H1 (cell line): ENCODE measurements at regions not wholly inside any gene's neighbourhood (a gene's known extent, or its start where the extent isn't known, plus 50 kb on each side); places are given as distances from the start of the nearest gene placed in this dataset.
A peak's percentile ranks its signal among the peaks of the same experiment; 100 is the strongest.

ENCODE experiments used
- CTCF ChIA-PET: fragments of 300-600 bp; sonication (Branson Sonifier 250); formaldehyde crosslinking; loops from one replicate; lab custom pipeline; 2021; ENCODE audit not compliant: partially characterized antibody; lab: Charles Lee
- POLR2A ChIA-PET: fragments of 300-600 bp; sonication (Branson Sonifier 250); formaldehyde crosslinking; loops from one replicate; lab custom pipeline; 2021; ENCODE audit warnings: inconsistent platforms; ENCODE audit not compliant: partially characterized antibody; lab: Charles Lee
- DNase-seq, 2 experiments: peaks; one replicate each; pipeline versions ENCODE4 v3.0.0 to v3.0.0-alpha.2; 2010 to 2022; ENCODE audit warnings: low spot score in 2 of 2, low read depth in 1 of 2, mixed read lengths in 1 of 2
- FAIRE-seq: peaks from 2 replicates; lab custom pipeline; 2011; peaks lifted over from hg19 to GRCh38; lab: Jason Lieb, UNC
- H2AFZ ChIP-seq: 2 replicates; pipeline ENCODE4 v1.8.1; 2012; ENCODE audit warnings: low read length, inconsistent platforms
- H2AK5ac ChIP-seq: 2 replicates; pipeline ENCODE4 v1.6.1; 2013; ENCODE audit warnings: low read depth, low read length
- H2BK120ac ChIP-seq: replicated peaks from 2 replicates; pipeline ENCODE3; 2013; ENCODE audit warnings: low read depth, low read length, inconsistent platforms
- H2BK12ac ChIP-seq: 2 replicates; pipeline ENCODE4 v1.6.1; 2013; ENCODE audit warnings: low read depth, low read length
- H2BK15ac ChIP-seq: 2 replicates; pipeline ENCODE4 v1.6.1; 2013; ENCODE audit warnings: low read length
- H2BK20ac ChIP-seq: 2 replicates; pipeline ENCODE4 v1.6.1; 2013; ENCODE audit warnings: low read length
- H2BK5ac ChIP-seq: 2 replicates; pipeline ENCODE4 v1.6.1; 2013; ENCODE audit warnings: low read depth, low read length
- H3K14ac ChIP-seq: 2 replicates; pipeline ENCODE4 v1.6.1; 2013; ENCODE audit warnings: inconsistent platforms; ENCODE audit not compliant: insufficient read length
- H3K18ac ChIP-seq: 2 replicates; pipeline ENCODE4 v1.6.1; 2013; ENCODE audit warnings: low read length; ENCODE audit errors: extremely low read depth
- H3K23ac ChIP-seq: 2 replicates; pipeline ENCODE4 v1.6.1; 2013; ENCODE audit warnings: inconsistent platforms; ENCODE audit not compliant: insufficient read length
- H3K23me2 ChIP-seq: 2 replicates; pipeline ENCODE4 v1.6.1; 2013; ENCODE audit warnings: low read depth, low read length
- H3K27ac ChIP-seq: 2 replicates; pipeline ENCODE4 v1.6.1; 2011; ENCODE audit warnings: low read depth, low read length, inconsistent platforms
- H3K27me3 ChIP-seq, 4 experiments: replicated peaks in 1 of 4; 1 replicate in 1 of 4; 2 replicates in 3 of 4; pipeline versions ENCODE4 v1.6.1 to v1.8.1; 2011 to 2013; ENCODE audit warnings: low read length in 3 of 4, mild to moderate bottlenecking in 3 of 4, inconsistent platforms in 2 of 4, mixed read lengths in 2 of 4, moderate library complexity in 1 of 4; ENCODE audit not compliant: control insufficient read depth in 3 of 4, insufficient read depth in 3 of 4; ENCODE audit errors: extremely low read depth in 1 of 4
- H3K36me3 ChIP-seq, 4 experiments: 2 replicates each; pipeline versions ENCODE4 v1.6.1 to v1.8.1; 2011 to 2013; ENCODE audit warnings: mild to moderate bottlenecking in 4 of 4, low read length in 3 of 4, moderate library complexity in 2 of 4, control low read depth in 1 of 4, inconsistent platforms in 1 of 4; ENCODE audit not compliant: insufficient read depth in 4 of 4, control insufficient read depth in 2 of 4
- H3K4ac ChIP-seq: replicated peaks from 2 replicates; pipeline ENCODE3; 2013; ENCODE audit warnings: low read length, low read depth, mixed read lengths, inconsistent platforms; ENCODE audit not compliant: insufficient read length
- H3K4me1 ChIP-seq, 4 experiments: replicated peaks in 1 of 4; 1 replicate in 1 of 4; 2 replicates in 3 of 4; pipeline versions ENCODE4 v1.6.1 to v1.8.1; 2011 to 2013; ENCODE audit warnings: low read length in 3 of 4, inconsistent platforms in 2 of 4, mixed read lengths in 1 of 4; ENCODE audit not compliant: insufficient read depth in 4 of 4, control insufficient read depth in 3 of 4
- H3K4me2 ChIP-seq, 2 experiments: 2 replicates each; pipeline versions ENCODE4 v1.6.1 to v1.8.1; 2011 to 2013; ENCODE audit warnings: low read depth in 2 of 2, low read length in 2 of 2, control low read depth in 1 of 2, inconsistent platforms in 1 of 2, mild to moderate bottlenecking in 1 of 2; ENCODE audit not compliant: insufficient read depth in 1 of 2
- H3K4me3 ChIP-seq, 4 experiments: fragments of 200-600, 300-600 bp in 1 of 4; sonication (generic), shearing (Covaris generic), sonication (Bioruptor Twin) in 1 of 4; 2 replicates each; pipeline versions ENCODE4 v1.5.1 to v1.8.1; 2011 to 2016; ENCODE audit warnings: low read length in 4 of 4, low read depth in 3 of 4, control low read depth in 2 of 4, inconsistent platforms in 2 of 4, mild to moderate bottlenecking in 2 of 4, mixed read lengths in 1 of 4, moderate library complexity in 1 of 4; ENCODE audit not compliant: insufficient read depth in 2 of 4; ENCODE audit errors: extremely low read depth in 1 of 4
- H3K56ac ChIP-seq: replicated peaks from 2 replicates; pipeline ENCODE3; 2013; ENCODE audit warnings: low read depth, mild to moderate bottlenecking, mixed read lengths, low read length, inconsistent platforms; ENCODE audit not compliant: insufficient read length
- H3K79me1 ChIP-seq: 2 replicates; pipeline ENCODE4 v1.6.1; 2013; ENCODE audit warnings: low read depth, low read length, control low read depth
- H3K79me2 ChIP-seq, 2 experiments: 2 replicates each; pipeline versions ENCODE4 v1.6.1 to v1.8.1; 2012 to 2013; ENCODE audit warnings: low read length in 2 of 2, mild to moderate bottlenecking in 2 of 2, inconsistent platforms in 1 of 2; ENCODE audit not compliant: insufficient read depth in 2 of 2, control insufficient read depth in 1 of 2
- H3K9ac ChIP-seq, 4 experiments: replicated peaks in 1 of 4; 1 replicate in 1 of 4; 2 replicates in 3 of 4; pipeline versions ENCODE4 v1.6.1 to v1.8.1; 2011 to 2013; ENCODE audit warnings: low read depth in 3 of 4, low read length in 3 of 4, control low read depth in 2 of 4, mild to moderate bottlenecking in 2 of 4, moderate library complexity in 2 of 4, inconsistent platforms in 1 of 4; ENCODE audit errors: extremely low read depth in 1 of 4
- H3K9me3 ChIP-seq, 2 experiments: 2 replicates each; pipeline versions ENCODE4 v1.6.1 to v1.8.1; 2012 to 2013; ENCODE audit warnings: mild to moderate bottlenecking in 2 of 2, moderate library complexity in 2 of 2, control low read depth in 1 of 2, inconsistent platforms in 1 of 2, low read depth in 1 of 2, low read length in 1 of 2, mixed read lengths in 1 of 2; ENCODE audit not compliant: insufficient read depth in 2 of 2
- H4K20me1 ChIP-seq, 2 experiments: replicated peaks in 1 of 2; 2 replicates each; pipeline versions ENCODE3 to v1.8.1; 2011 to 2013; ENCODE audit warnings: inconsistent platforms in 2 of 2, low read length in 2 of 2, mild to moderate bottlenecking in 1 of 2; ENCODE audit not compliant: insufficient read depth in 2 of 2, control insufficient read depth in 1 of 2
- H4K5ac ChIP-seq: 2 replicates; pipeline ENCODE4 v1.6.1; 2013; ENCODE audit warnings: low read length, low read depth, mixed read lengths, inconsistent platforms; ENCODE audit not compliant: insufficient read length
- H4K8ac ChIP-seq: 2 replicates; pipeline ENCODE4 v1.8.0; 2013; ENCODE audit warnings: mild to moderate bottlenecking, moderate library complexity, low read length, inconsistent platforms; ENCODE audit not compliant: insufficient read depth; ENCODE audit errors: extremely low read depth
- H4K91ac ChIP-seq: replicated peaks from 2 replicates; pipeline ENCODE3; 2013; ENCODE audit warnings: low read length, mixed read lengths, inconsistent platforms; ENCODE audit not compliant: insufficient read length
- ATF3 ChIP-seq: IDR thresholded peaks from 2 replicates; pipeline ENCODE4 v1.6.1; 2011; ENCODE audit warnings: low read depth, mild to moderate bottlenecking, low read length; ENCODE audit not compliant: insufficient read depth
- CBX5 ChIP-seq: fragments of 300-800, 300-1000 bp; sonication (generic); IDR thresholded peaks from 2 replicates; pipeline ENCODE4 v1.7.1; 2016; ENCODE audit warnings: antibody characterized with exemption, low read length, low read depth
- CHD1 ChIP-seq: IDR thresholded peaks from 2 replicates; pipeline ENCODE4 v1.6.1; 2012; ENCODE audit warnings: low read depth, low read length, improper control_type of control experiment
- EP300 ChIP-seq, 2 experiments: IDR thresholded peaks; 1 replicate in 1 of 2; 2 replicates in 1 of 2; pipeline ENCODE4 v1.6.1; 2011 to 2012; ENCODE audit warnings: low read depth in 2 of 2, low read length in 2 of 2, mild to moderate bottlenecking in 2 of 2, borderline replicate concordance in 1 of 2, inconsistent platforms in 1 of 2, moderate library complexity in 1 of 2
- KDM1A ChIP-seq: fragments of 200-600, 300-600 bp; sonication (generic); IDR thresholded peaks from 2 replicates; pipeline ENCODE4 v1.7.1; 2016; ENCODE audit warnings: mild to moderate bottlenecking, low read length, borderline replicate concordance
- POLR2A ChIP-seq, 2 experiments: IDR thresholded peaks; 1 replicate in 1 of 2; 2 replicates in 1 of 2; pipeline ENCODE4 v1.6.1; 2011; ENCODE audit warnings: low read depth in 2 of 2, low read length in 2 of 2, mild to moderate bottlenecking in 2 of 2; ENCODE audit errors: control extremely low read depth in 1 of 2
- POLR2AphosphoS5 ChIP-seq: IDR thresholded peaks from 2 replicates; pipeline ENCODE4 v1.6.1; 2011; ENCODE audit warnings: low read depth, low read length
- RFX5 ChIP-seq: IDR thresholded peaks from 2 replicates; pipeline ENCODE4 v1.6.1; 2011; ENCODE audit warnings: low read depth, low read length, improper control_type of control experiment, borderline replicate concordance
- SIN3A ChIP-seq, 2 experiments: IDR thresholded peaks in 1 of 2; conservative IDR thresholded peaks in 1 of 2; 2 replicates each; pipeline ENCODE4 v1.6.1; 2011 to 2012; ENCODE audit warnings: low read length in 2 of 2, improper control_type of control experiment in 1 of 2, low read depth in 1 of 2, mild to moderate bottlenecking in 1 of 2
- SIRT6 ChIP-seq: IDR thresholded peaks from one replicate; pipeline ENCODE4 v1.7.1; 2012; ENCODE audit warnings: low read length, inconsistent platforms
- SP1 ChIP-seq: IDR thresholded peaks from 2 replicates; pipeline ENCODE4 v1.6.1; 2011; ENCODE audit warnings: low read depth, low read length
- TCF12 ChIP-seq: IDR thresholded peaks from 2 replicates; pipeline ENCODE4 v1.6.1; 2011; ENCODE audit warnings: low read depth, mild to moderate bottlenecking, low read length
- USF2 ChIP-seq: IDR thresholded peaks from 2 replicates; pipeline ENCODE4 v1.6.1; 2011; ENCODE audit warnings: low read length, improper control_type of control experiment
- YY1 ChIP-seq: IDR thresholded peaks from 2 replicates; pipeline ENCODE4 v1.6.1; 2011; ENCODE audit warnings: low read depth, mild to moderate bottlenecking, low read length
- WGBS, 2 experiments: shearing (Covaris generic) in 1 of 2; methylation state at CpG; one replicate each; pipeline versions ENCODE4 v1.1.6 to v1.1.7; 2013 to 2015; ENCODE audit warnings: low lambda C conversion rate in 2 of 2, mixed read lengths in 2 of 2, inconsistent platforms in 1 of 2, low coverage in 1 of 2, missing lambda C conversion rate in 1 of 2; ENCODE audit not compliant: insufficient replicate concordance in 2 of 2, insufficient coverage in 1 of 2, insufficient read length in 1 of 2; ENCODE audit errors: extremely low coverage in 1 of 2, missing lambda C conversion rate in 1 of 2; 5-methylcytosine and 5-hydroxymethylcytosine counted together

GRCh38 chr10:129350690-129351089 lies 116.4 kb upstream of the MGMT start:
- CTCF ChIA-PET = no interaction called here
- TF ChIP-seq SIN3A (conservative IDR thresholded peaks at IDR 0.05 in 1 of 2, IDR thresholded peaks at IDR 0.05 in 1 of 2; ENCODE audit: low read depth in 1 of 2, low read length in 2 of 2) = no peak
- TF ChIP-seq CHD1 = no peak
- no peak for TF ChIP-seq CBX5
- TF ChIP-seq POLR2AphosphoS5 = no peak
- TF ChIP-seq SIRT6 = no peak
- no peak for TF ChIP-seq USF2
- no peak for TF ChIP-seq KDM1A
- no peak for TF ChIP-seq YY1
- TF ChIP-seq EP300 (IDR thresholded peaks at IDR 0.05; ENCODE audit: borderline replicate concordance in 1 of 2, low read depth in 2 of 2, low read length in 2 of 2) = no peak
- TF ChIP-seq RFX5 = no peak
- no peak for TF ChIP-seq ATF3
- no peak for TF ChIP-seq POLR2A (IDR thresholded peaks at IDR 0.05; ENCODE audit: control extremely low read depth in 1 of 2, low read depth in 2 of 2, low read length in 2 of 2)
- TF ChIP-seq SP1 = no peak
- no peak for TF ChIP-seq TCF12

More at GRCh38 chr10:129350690-129351089, 116.4 kb upstream of the MGMT start:
- no peak overlapping the region for H2BK12ac ChIP-seq
- H2AFZ ChIP-seq = no peak overlapping the region
- no peak overlapping the region for H2AK5ac ChIP-seq
- H2BK20ac ChIP-seq = no peak overlapping the region
- no peaks in the 10 kb centered on the region for H3K79me2 ChIP-seq
- no peaks in the 10 kb centered on the region for H3K27me3 ChIP-seq
- H4K20me1 ChIP-seq = no peaks in the 10 kb centered on the region
- H3K18ac ChIP-seq = no peak overlapping the region
- no peak overlapping the region for H3K23ac ChIP-seq
- no peak overlapping the region for H3K56ac ChIP-seq
- H3K9me3 ChIP-seq = peaks cover 3 to 4% of the 10 kb centered on the region in 2 experiments; a peak in 1 of 4 replicates
- no peak overlapping the region for H3K4me2 ChIP-seq
- H3K23me2 ChIP-seq = no peaks in the 10 kb centered on the region
- H3K4me1 ChIP-seq = no peaks in the 10 kb centered on the region; a peak in 1 of 7 replicates
- H3K36me3 ChIP-seq = no peaks in the 10 kb centered on the region
- no peak overlapping the region for H2BK5ac ChIP-seq
- H3K4ac ChIP-seq = no peak overlapping the region
- POLR2A ChIA-PET = no interaction called here
- no peak overlapping the region for H3K27ac ChIP-seq
- H4K91ac ChIP-seq = no peak overlapping the region
- no peak overlapping the region for H3K4me3 ChIP-seq
- no peak overlapping the region for H3K14ac ChIP-seq
- no peaks in the 10 kb centered on the region for H3K79me1 ChIP-seq
- no peak overlapping the region for H2BK15ac ChIP-seq
- 84% methylated on average over 11 of the region's 11 CpGs; no CpG with 5 or more reads in 1 of the 2 experiments for WGBS, 2 experiments
- no peak overlapping the region for H3K9ac ChIP-seq
- no peak overlapping the region for H2BK120ac ChIP-seq
- H4K8ac ChIP-seq = no peak overlapping the region; the same call in 1 of the 2 replicates
- DNase-seq (peak in 1 of 2 experiments; percentile 30), FAIRE-seq (no peak)
- no peak overlapping the region for H4K5ac ChIP-seq
